Neural progenitor cell (in vitro differentiated cells): ENCODE measurements at regions not wholly inside any gene's neighbourhood (a gene's known extent, or its start where the extent isn't known, plus 50 kb on each side); places are given as distances from the start of the nearest gene placed in this dataset.

Source experiments
- EZH2 ChIP-seq: fragments of 200-600 bp; sonication (generic); IDR thresholded peaks from 2 replicates; pipeline ENCODE4 v1.6.1; 2017; ENCODE audit warnings: antibody characterized with exemption, mild to moderate bottlenecking, moderate library complexity
- EZH2phosphoT487 ChIP-seq: fragments of 200-600 bp; sonication (generic); IDR thresholded peaks from 2 replicates; pipeline ENCODE4 v1.6.1; 2017; ENCODE audit warnings: antibody characterized with exemption
- TF ChIP-seq, protein P1 (sequence below): fragments of 200-600 bp; sonication (generic); IDR thresholded peaks from 2 replicates; pipeline ENCODE4 v1.5.1; 2017; ENCODE audit warnings: antibody characterized with exemption, mild to moderate bottlenecking

DNA sequence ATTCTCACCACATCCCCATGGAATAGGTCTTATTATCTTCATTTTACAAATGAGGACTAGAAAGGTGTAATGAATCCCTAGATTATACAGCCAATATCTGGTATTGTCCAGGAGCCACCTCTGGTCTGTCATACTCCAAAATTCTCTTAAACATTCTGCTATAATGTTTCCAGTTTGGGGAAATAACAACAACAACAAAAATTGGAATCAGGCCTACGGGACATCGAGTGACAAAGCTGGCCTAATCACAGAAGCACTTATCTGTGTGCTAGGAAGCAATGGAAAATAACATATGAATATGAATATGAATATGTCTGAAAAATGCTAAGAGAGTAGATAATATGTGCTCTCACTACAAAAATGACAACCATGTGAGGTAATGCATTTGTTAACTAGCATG lies 264.1 kb downstream of the GASK1B start:
- TF ChIP-seq, protein P1, sequence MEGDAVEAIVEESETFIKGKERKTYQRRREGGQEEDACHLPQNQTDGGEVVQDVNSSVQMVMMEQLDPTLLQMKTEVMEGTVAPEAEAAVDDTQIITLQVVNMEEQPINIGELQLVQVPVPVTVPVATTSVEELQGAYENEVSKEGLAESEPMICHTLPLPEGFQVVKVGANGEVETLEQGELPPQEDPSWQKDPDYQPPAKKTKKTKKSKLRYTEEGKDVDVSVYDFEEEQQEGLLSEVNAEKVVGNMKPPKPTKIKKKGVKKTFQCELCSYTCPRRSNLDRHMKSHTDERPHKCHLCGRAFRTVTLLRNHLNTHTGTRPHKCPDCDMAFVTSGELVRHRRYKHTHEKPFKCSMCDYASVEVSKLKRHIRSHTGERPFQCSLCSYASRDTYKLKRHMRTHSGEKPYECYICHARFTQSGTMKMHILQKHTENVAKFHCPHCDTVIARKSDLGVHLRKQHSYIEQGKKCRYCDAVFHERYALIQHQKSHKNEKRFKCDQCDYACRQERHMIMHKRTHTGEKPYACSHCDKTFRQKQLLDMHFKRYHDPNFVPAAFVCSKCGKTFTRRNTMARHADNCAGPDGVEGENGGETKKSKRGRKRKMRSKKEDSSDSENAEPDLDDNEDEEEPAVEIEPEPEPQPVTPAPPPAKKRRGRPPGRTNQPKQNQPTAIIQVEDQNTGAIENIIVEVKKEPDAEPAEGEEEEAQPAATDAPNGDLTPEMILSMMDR: no peak
- TF ChIP-seq EZH2 (no peak), EZH2phosphoT487 (no peak)
